ENCODE measurements at regions not wholly inside any gene's neighbourhood (a gene's known extent, or its start where the extent isn't known, plus 50 kb on each side); places are given as distances from the start of the nearest gene placed in this dataset.

GRCh38 chr6:135797361-135797760, 54.1 kb upstream of the PDE7B start:
- POLR2A ChIA-PET = no interaction called here
- no peak overlapping the region for H3K4me3 ChIP-seq
- no peaks in the 10 kb centered on the region for H3K9me3 ChIP-seq
- DNase-seq (ENCODE audit: low read depth in 1 of 2, low spot score in 1 of 2) (no peak), FAIRE-seq (no peak), ATAC-seq (no peak)
- H3K4me1 ChIP-seq = no peaks in the 10 kb centered on the region
- TF ChIP-seq PHF8 (IDR thresholded peaks at IDR 0.05; ENCODE audit: borderline replicate concordance, low read depth) (no peak), SREBF2 (IDR thresholded peaks at IDR 0.05) (no peak), RNF2 (IDR thresholded peaks at IDR 0.05; ENCODE audit: borderline replicate concordance, low read depth) (no peak), ELK1 (IDR thresholded peaks at IDR 0.05; ENCODE audit: low read depth, low read length) (no peak), ZC3H11A (IDR thresholded peaks at IDR 0.05) (no peak), RFX5 (IDR thresholded peaks at IDR 0.05) (no peak), TFCP2L1 (CRISPR knock-in tag; IDR thresholded peaks at IDR 0.05) (no peak), FOSL2 (IDR thresholded peaks at IDR 0.05) (no peak), FOSL2 (CRISPR knock-in tag; IDR thresholded peaks at IDR 0.05) (no peak), BCL3 (IDR thresholded peaks at IDR 0.05) (no peak), HES2 (IDR thresholded peaks at IDR 0.05) (no peak), MYC (IDR thresholded peaks at IDR 0.05; ENCODE audit: borderline replicate concordance, low read length) (no peak), HEYL (CRISPR knock-in tag; IDR thresholded peaks at IDR 0.05) (no peak), FOXS1 (CRISPR knock-in tag; IDR thresholded peaks at IDR 0.05) (no peak), POLR2AphosphoS2 (conservative IDR thresholded peaks at IDR 0.05; ENCODE audit: low read length) (no peak), CBX8 (IDR thresholded peaks at IDR 0.05) (no peak)
- CTCF ChIA-PET = no interaction called here
- no peak overlapping the region for H3K4me2 ChIP-seq
- WGBS (ENCODE audit: missing lambda C conversion rate) = 96% methylated on average over 3 of the region's 3 CpGs
- no peak overlapping the region for H3K27ac ChIP-seq

- TF ChIP-seq ZC3H11A (IDR thresholded peaks at IDR 0.05) (no peak), HES2 (IDR thresholded peaks at IDR 0.05) (no peak), CBX8 (IDR thresholded peaks at IDR 0.05) (no peak), EP300 (IDR thresholded peaks at IDR 0.05) (no peak), RFX5 (IDR thresholded peaks at IDR 0.05) (no peak)
- Histone ChIP-seq H3K4me3 (no peak overlapping the region), H3K9me3 (no peaks in the 10 kb centered on the region), H3K4me1 (0 out of 3 replicates have a peak, but pooled peaks cover under 1% of the 10 kb centered on the region), H3K4me2 (no peak overlapping the region), H3K27ac (no peak overlapping the region)
- no peak for FAIRE-seq
- ATAC-seq = no peak
- CTCF ChIA-PET = no interaction called here
- WGBS (ENCODE audit: missing lambda C conversion rate) = 83% methylated on average over 4 of the region's 4 CpGs
- no peak for DNase-seq (ENCODE audit: low read depth in 1 of 2, low spot score in 1 of 2)
- POLR2A ChIA-PET = no interaction called here
Observed at GRCh38 chr6:135798751-135799515, 52.6 kb upstream of the PDE7B start.
